GM12878 (cell line): ENCODE measurements at regions not wholly inside any gene's neighbourhood (a gene's known extent, or its start where the extent isn't known, plus 50 kb on each side); places are given as distances from the start of the nearest gene placed in this dataset.

Source experiments
- ATF7 ChIP-seq: fragments of 450-650 bp; IDR thresholded peaks from 2 replicates; pipeline ENCODE4 v1.6.1; 2016; ENCODE audit warnings: low read depth, mild to moderate bottlenecking
- BHLHE40 ChIP-seq, 2 experiments: fragments of 450-650 bp in 1 of 2; IDR thresholded peaks; 2 replicates each; pipeline ENCODE4 v1.6.1; 2011 to 2017; ENCODE audit warnings: low read depth in 2 of 2, borderline replicate concordance in 1 of 2, improper control_type of control experiment in 1 of 2, low read length in 1 of 2, mild to moderate bottlenecking in 1 of 2
- EGR1 ChIP-seq, 2 experiments: IDR thresholded peaks; 1 replicate in 1 of 2; 2 replicates in 1 of 2; pipeline ENCODE4 v1.6.1; 2011 to 2012; ENCODE audit warnings: low read depth in 2 of 2, low read length in 2 of 2, borderline replicate concordance in 1 of 2, mild to moderate bottlenecking in 1 of 2, moderate library complexity in 1 of 2
- FOXM1 ChIP-seq: IDR thresholded peaks from 2 replicates; pipeline ENCODE4 v1.6.1; 2012; ENCODE audit warnings: low read depth, mild to moderate bottlenecking, inconsistent platforms, low read length, moderate library complexity
- HDAC2 ChIP-seq: fragments of 200-600 bp; sonication (generic); IDR thresholded peaks from 2 replicates; pipeline ENCODE4 v1.6.1; 2017
- HDGF ChIP-seq: fragments of 450-650 bp; IDR thresholded peaks from 2 replicates; pipeline ENCODE4 v1.6.1; 2016; ENCODE audit warnings: antibody characterized with exemption
- IKZF1 ChIP-seq: fragments of 450-650 bp; conservative IDR thresholded peaks from 2 replicates; pipeline ENCODE4 v1.6.1; 2017; ENCODE audit warnings: antibody characterized with exemption, mild to moderate bottlenecking
- NR2F1 ChIP-seq: fragments of 450-650 bp; conservative IDR thresholded peaks from 2 replicates; pipeline ENCODE4 v1.6.1; 2017; ENCODE audit warnings: mild to moderate bottlenecking
- RBBP5 ChIP-seq: fragments of 200-600 bp; sonication (generic); conservative IDR thresholded peaks from 2 replicates; pipeline ENCODE4 v1.6.1; 2016
- SIX5 ChIP-seq: IDR thresholded peaks from 2 replicates; pipeline ENCODE4 v1.6.1; 2011; ENCODE audit warnings: mild to moderate bottlenecking, low read depth, low read length, moderate library complexity; ENCODE audit not compliant: severe bottlenecking
- SUPT20H ChIP-seq: IDR thresholded peaks from 2 replicates; pipeline ENCODE4 v1.6.1; 2011; ENCODE audit warnings: low read depth, mild to moderate bottlenecking, low read length, moderate library complexity, borderline replicate concordance; ENCODE audit not compliant: control insufficient read depth
- TARDBP ChIP-seq: IDR thresholded peaks from 2 replicates; pipeline ENCODE4 v1.6.1; 2016; ENCODE audit warnings: borderline replicate concordance
- TCF3 ChIP-seq: IDR thresholded peaks from 2 replicates; pipeline ENCODE4 v1.6.1; 2012; ENCODE audit warnings: low read depth, mild to moderate bottlenecking, low read length, borderline replicate concordance; ENCODE audit not compliant: insufficient read depth
- WRNIP1 ChIP-seq: IDR thresholded peaks from 2 replicates; pipeline ENCODE4 v1.6.1; 2011; ENCODE audit warnings: low read depth, low read length, improper control_type of control experiment, borderline replicate concordance
- ZBED1 ChIP-seq: IDR thresholded peaks from 2 replicates; pipeline ENCODE4 v1.6.1; 2016; ENCODE audit warnings: borderline replicate concordance
- ZNF274 ChIP-seq: IDR thresholded peaks from one replicate; pipeline ENCODE4 v1.8.0; 2011; ENCODE audit not compliant: insufficient read length, insufficient read depth
- ZNF384 ChIP-seq: IDR thresholded peaks from 2 replicates; pipeline ENCODE4 v1.6.1; 2012; ENCODE audit warnings: low read depth, mild to moderate bottlenecking, low read length, improper control_type of control experiment, borderline replicate concordance
- ZNF622 ChIP-seq: fragments of 450-650 bp; IDR thresholded peaks from 2 replicates; pipeline ENCODE4 v1.6.1; 2017; ENCODE audit warnings: mild to moderate bottlenecking, inconsistent platforms
- TF ChIP-seq, protein P1 (sequence below): IDR thresholded peaks from 2 replicates; pipeline ENCODE4 v1.6.1; 2012; ENCODE audit warnings: low read length, inconsistent platforms
- TF ChIP-seq, protein P2 (sequence below): fragments of 450-650 bp; formaldehyde crosslinking; IDR thresholded peaks from 2 replicates; pipeline ENCODE4 v1.4.0; 2022; ENCODE audit warnings: mild to moderate bottlenecking, moderate library complexity
- TF ChIP-seq, protein P3 (sequence below): fragments of 450-650 bp; IDR thresholded peaks from 2 replicates; pipeline ENCODE4 v1.6.1; 2017; ENCODE audit warnings: mild to moderate bottlenecking, low read depth, inconsistent platforms; ENCODE audit not compliant: poor library complexity, severe bottlenecking
- TF ChIP-seq, protein P4 (sequence below): IDR thresholded peaks from 2 replicates; pipeline ENCODE4 v1.6.1; 2011; ENCODE audit warnings: borderline replicate concordance, low read depth, mild to moderate bottlenecking, moderate library complexity, low read length; ENCODE audit not compliant: insufficient read depth, poor library complexity, severe bottlenecking
- TF ChIP-seq, protein P5 (sequence below): IDR thresholded peaks from 2 replicates; pipeline ENCODE4 v1.6.1; 2012; ENCODE audit warnings: low read depth, low read length, improper control_type of control experiment

DNA sequence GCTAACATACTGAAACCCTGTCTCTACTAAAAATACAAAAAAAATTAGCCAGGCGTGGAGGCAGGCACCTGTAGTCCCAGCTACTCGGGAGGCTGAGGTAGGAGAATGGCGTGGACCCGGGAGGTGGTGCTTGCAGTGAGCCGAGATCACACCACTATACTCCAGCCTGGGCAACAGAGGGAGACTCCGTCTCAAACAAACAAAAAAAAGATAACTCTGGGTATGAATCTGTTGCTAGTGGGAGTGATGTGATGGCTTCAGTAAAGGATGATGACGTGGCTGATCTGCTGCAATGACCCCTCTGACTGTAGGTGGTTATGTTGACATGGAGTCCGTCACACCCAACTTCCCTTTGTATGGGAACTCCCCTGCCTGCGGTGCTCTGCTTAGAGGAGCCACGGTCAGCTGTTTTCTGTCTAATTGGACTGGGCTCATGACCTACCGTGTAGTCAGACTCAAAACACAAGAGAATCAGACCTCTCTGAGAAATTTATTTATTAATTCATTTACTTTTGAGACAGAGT lies 59.1 kb upstream of the MED13L start (continued):
- TF ChIP-seq, protein P1, sequence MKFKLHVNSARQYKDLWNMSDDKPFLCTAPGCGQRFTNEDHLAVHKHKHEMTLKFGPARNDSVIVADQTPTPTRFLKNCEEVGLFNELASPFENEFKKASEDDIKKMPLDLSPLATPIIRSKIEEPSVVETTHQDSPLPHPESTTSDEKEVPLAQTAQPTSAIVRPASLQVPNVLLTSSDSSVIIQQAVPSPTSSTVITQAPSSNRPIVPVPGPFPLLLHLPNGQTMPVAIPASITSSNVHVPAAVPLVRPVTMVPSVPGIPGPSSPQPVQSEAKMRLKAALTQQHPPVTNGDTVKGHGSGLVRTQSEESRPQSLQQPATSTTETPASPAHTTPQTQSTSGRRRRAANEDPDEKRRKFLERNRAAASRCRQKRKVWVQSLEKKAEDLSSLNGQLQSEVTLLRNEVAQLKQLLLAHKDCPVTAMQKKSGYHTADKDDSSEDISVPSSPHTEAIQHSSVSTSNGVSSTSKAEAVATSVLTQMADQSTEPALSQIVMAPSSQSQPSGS = peak; percentile 42; the same call in 1 of the 2 replicates
- TF ChIP-seq, protein P2, sequence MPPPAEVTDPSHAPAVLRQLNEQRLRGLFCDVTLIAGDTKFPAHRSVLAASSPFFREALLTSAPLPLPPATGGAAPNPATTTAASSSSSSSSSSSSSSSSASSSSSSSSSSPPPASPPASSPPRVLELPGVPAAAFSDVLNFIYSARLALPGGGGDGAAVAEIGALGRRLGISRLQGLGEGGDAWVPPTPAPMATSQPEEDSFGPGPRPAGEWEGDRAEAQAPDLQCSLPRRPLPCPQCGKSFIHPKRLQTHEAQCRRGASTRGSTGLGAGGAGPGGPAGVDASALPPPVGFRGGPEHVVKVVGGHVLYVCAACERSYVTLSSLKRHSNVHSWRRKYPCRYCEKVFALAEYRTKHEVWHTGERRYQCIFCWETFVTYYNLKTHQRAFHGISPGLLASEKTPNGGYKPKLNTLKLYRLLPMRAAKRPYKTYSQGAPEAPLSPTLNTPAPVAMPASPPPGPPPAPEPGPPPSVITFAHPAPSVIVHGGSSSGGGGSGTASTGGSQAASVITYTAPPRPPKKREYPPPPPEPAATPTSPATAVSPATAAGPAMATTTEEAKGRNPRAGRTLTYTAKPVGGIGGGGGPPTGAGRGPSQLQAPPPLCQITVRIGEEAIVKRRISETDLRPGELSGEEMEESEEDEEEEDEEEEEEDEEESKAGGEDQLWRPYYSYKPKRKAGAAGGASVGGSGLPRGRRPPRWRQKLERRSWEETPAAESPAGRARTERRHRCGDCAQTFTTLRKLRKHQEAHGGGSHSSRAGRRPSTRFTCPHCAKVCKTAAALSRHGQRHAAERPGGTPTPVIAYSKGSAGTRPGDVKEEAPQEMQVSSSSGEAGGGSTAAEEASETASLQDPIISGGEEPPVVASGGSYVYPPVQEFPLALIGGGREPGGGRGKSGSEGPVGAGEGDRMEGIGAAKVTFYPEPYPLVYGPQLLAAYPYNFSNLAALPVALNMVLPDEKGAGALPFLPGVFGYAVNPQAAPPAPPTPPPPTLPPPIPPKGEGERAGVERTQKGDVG (CRISPR knock-in tag) = no peak
- TF ChIP-seq BHLHE40 (IDR thresholded peaks at IDR 0.05; ENCODE audit: borderline replicate concordance in 1 of 2, low read depth in 2 of 2, low read length in 1 of 2) = peak in 1 of 2 experiments; percentile 44; a peak in 1 of 4 replicates
- peak; percentile 38; the same call in 1 of the 2 replicates for TF ChIP-seq TCF3
- TF ChIP-seq TARDBP = no peak
- TF ChIP-seq WRNIP1 = no peak
- TF ChIP-seq ZNF274 = no peak
- TF ChIP-seq, protein P3, sequence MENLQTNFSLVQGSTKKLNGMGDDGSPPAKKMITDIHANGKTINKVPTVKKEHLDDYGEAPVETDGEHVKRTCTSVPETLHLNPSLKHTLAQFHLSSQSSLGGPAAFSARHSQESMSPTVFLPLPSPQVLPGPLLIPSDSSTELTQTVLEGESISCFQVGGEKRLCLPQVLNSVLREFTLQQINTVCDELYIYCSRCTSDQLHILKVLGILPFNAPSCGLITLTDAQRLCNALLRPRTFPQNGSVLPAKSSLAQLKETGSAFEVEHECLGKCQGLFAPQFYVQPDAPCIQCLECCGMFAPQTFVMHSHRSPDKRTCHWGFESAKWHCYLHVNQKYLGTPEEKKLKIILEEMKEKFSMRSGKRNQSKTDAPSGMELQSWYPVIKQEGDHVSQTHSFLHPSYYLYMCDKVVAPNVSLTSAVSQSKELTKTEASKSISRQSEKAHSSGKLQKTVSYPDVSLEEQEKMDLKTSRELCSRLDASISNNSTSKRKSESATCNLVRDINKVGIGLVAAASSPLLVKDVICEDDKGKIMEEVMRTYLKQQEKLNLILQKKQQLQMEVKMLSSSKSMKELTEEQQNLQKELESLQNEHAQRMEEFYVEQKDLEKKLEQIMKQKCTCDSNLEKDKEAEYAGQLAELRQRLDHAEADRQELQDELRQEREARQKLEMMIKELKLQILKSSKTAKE = no peak
- TF ChIP-seq HDGF = peak; percentile 26; the same call in 1 of the 2 replicates
- TF ChIP-seq SUPT20H = no peak
- TF ChIP-seq ATF7 = peak; percentile 78
- TF ChIP-seq, protein P4, sequence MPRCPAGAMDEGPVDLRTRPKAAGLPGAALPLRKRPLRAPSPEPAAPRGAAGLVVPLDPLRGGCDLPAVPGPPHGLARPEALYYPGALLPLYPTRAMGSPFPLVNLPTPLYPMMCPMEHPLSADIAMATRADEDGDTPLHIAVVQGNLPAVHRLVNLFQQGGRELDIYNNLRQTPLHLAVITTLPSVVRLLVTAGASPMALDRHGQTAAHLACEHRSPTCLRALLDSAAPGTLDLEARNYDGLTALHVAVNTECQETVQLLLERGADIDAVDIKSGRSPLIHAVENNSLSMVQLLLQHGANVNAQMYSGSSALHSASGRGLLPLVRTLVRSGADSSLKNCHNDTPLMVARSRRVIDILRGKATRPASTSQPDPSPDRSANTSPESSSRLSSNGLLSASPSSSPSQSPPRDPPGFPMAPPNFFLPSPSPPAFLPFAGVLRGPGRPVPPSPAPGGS = no peak
- peak; percentile 86 for TF ChIP-seq NR2F1
- TF ChIP-seq, protein P5, sequence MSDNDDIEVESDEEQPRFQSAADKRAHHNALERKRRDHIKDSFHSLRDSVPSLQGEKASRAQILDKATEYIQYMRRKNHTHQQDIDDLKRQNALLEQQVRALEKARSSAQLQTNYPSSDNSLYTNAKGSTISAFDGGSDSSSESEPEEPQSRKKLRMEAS = no peak
- no peak for TF ChIP-seq HDAC2
- no peak for TF ChIP-seq RBBP5
- no peak for TF ChIP-seq ZNF384
- no peak for TF ChIP-seq EGR1 (IDR thresholded peaks at IDR 0.05; ENCODE audit: borderline replicate concordance in 1 of 2, low read depth in 2 of 2, low read length in 2 of 2)
- TF ChIP-seq IKZF1 = no peak
- no peak for TF ChIP-seq SIX5
- peak; percentile 13; the same call in 1 of the 2 replicates for TF ChIP-seq FOXM1
- TF ChIP-seq ZNF622 = no peak
- no peak for TF ChIP-seq ZBED1
